Globus pallidus (tissue), 1 donor: ENCODE measurements at regions not wholly inside any gene's neighbourhood (a gene's known extent, or its start where the extent isn't known, plus 50 kb on each side); places are given as distances from the start of the nearest gene placed in this dataset.
A peak's percentile ranks its signal among the peaks of the same experiment; 100 is the strongest.

Source experiments
- DNase-seq: peaks from one replicate; pipeline ENCODE4 v3.0.0-alpha.2; 2015; ENCODE audit warnings: low spot score

DNA sequence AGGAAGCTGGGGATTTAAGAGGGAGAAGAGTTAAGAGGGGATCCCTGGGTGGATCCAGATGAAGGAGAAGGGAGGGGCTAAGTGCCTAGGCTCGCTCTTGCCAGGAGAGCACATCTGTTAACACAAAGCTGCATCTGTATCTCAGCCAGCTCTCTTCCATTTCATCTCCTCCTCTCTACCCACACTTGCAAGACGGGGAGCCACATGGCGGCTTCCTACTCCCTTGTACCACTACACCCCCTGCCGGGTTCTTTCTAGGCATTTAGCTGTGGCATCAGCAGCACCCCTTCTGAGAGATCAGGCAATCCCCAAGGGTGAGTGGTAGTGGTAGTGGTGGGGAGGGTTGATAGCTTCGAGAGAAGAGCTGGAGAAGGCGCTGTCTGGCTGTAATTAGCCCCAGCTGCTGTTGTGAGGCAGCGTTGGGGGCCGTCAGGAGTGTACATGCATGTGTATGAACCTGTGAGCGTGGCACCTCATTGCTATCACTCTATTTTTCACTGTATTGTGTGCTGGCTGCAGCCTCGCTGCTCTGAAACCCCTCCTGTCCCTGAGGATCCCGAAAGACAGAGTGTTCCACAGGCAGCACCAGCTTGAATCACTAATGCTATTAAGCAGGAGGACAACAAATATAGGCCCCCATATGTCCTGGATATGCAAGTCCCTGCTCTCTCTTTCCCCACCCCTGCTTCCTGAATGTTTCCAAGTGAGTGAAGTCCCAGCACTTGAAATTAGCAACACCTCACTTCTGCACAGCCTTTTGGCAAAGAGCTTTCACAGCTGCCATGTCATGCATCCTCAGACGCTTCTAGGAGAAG is 73.7 kb downstream of the RTL9 start:
- no peak for DNase-seq

DNA sequence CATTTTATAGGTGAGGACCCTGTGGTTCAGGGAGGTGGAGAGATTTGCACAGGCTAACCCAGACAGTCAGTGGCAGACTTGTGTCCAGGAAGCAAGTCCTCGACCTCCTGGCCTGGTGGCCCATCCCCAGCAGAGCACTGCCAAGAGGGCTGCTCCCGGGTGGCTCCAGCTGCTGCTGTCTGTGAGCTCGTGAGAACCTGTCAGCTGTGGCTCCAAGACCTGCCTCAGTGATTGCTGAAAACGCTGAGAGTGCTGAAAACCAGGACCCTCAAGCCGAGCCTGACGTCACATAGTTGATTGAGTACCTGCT is 74.2 kb downstream of the RTL9 start:
- no peak for DNase-seq

DNA sequence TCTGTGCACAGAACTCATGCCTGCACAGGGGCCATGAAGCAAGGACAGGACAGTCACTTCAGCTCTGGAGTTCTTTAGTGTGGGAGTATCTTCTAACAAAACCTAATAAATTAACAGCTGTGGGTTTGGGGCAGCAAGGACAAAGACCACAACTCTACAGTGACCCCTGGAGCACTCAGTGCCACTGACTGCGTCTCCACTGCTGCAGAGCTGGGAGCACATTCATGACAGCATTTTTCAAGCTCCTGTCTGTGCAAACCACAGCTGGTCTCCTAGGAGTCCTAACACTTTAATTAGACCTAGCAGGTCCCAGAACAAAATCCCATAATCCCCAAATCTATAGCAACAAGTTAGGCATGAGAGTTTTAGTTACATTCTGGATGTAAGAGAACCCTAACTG is 76.5 kb downstream of the RTL9 start:
- no peak for DNase-seq

DNA sequence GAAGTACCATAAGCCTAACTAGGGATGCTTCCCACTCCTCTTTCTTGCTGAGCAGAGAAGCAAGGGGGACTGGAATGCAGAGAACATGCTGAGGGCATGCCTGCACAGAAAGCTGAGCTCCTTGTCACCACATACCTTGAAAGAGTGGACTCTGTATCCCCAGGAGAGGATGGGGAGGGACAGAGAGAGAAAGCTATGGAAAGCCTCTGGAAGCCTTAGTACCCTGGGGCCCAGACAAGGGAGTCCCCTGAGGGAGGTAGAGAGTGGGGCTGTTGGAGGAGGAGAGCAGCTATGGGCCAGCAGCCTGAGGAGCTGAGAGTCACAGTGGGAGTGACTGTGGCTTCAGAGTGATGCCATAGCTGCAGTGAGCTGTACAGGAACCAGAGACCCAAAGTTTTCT is 77.9 kb downstream of the RTL9 start:
- no peak for DNase-seq

DNA sequence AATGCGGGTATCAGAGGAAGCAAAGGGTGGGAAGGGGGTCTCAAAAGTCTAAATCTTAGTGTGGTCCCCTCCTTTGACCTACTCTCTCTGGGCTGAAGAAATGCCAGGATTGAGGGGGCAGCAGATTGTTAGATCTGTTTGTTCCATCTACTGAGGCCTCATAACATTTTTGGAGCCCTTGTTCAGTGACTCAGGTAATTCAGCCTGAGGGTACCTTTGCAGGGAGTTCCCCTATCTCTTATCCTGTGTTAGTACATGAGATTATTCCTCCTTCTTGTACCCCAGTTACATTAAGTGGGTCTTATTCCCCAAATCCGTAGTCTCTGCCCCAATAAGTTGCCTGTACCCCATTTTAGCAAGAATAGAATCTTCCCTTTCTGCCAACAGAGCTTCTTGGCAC is 79.0 kb downstream of the RTL9 start:
- DNase-seq: no peak

DNA sequence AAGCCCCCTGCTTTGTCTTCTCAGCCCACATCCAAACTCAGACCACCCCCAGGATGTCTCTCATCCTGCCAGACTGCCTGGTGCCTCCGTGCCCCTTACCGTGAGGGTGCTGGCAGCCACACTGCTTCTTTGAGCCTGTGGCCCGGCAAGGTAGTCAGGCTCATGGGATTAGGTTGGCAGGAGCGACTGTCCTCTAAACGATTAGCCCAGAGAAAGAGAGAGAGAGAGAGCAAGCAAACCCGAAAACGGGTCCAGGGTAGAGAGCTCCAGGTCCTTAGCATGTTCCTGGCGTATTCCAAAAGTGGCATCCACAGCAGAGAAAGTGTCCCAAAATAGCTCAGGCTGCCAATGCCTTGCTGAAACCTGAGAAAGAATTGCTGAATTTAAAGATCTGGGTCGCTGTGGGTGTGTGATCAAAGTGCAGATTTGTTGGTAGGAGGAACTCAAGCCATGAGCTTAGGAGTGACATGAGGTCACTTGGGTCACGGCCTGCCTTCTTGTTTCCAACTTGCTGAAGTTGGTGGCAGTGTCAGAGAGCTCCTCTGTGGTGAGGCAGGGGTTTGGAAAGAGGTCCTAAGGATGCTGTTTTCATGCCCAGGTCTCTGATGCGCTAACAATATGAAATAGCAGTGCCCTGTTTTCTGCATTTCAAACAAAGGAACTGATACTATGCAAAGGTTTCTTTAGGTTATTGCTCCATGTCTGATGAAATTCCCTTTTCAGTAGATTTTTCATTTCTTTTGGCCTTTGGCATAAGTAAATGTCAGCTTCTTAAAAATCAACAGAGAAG is 81.6 kb downstream of the RTL9 start:
- no peak for DNase-seq

DNA sequence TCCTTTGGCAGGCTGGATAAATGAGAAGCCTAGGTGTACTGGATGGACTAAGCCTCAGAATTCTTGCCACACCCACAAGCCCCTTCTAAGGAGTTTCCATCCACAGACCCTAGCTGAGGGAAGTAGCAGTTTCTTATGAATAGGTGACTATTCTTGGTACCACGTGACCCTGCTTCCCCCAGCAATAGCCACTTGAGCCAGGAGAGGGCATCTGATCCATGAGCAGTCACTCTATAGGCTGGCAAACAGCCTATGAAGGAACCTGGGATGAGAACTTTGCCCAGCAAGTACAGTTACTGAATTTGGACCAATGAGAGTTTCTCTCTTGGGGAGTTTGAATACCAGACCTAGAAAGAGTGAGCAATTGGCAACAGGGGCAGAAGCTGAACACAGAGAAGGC is 84.0 kb downstream of the RTL9 start:
- no peak for DNase-seq

DNA sequence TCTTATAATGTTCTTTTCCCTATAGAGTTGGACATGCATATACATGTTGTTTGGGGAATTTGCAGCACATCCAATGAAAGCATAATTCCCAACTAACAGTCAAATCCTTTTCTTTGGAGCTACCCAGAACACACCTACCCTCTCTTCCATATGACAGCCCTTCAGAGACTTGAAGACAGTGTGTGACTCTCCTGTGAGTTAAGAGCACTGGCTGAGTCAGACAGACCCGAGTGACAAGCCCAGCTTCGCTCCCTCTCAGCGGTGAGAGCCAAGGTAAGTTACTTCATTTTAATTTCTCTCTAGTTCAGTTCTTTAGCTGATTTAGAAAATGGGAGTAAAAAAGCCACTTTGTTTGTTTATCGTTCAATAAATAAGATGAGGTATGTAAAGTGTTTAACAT is 86.3 kb downstream of the RTL9 start:
- no peak for DNase-seq

DNA sequence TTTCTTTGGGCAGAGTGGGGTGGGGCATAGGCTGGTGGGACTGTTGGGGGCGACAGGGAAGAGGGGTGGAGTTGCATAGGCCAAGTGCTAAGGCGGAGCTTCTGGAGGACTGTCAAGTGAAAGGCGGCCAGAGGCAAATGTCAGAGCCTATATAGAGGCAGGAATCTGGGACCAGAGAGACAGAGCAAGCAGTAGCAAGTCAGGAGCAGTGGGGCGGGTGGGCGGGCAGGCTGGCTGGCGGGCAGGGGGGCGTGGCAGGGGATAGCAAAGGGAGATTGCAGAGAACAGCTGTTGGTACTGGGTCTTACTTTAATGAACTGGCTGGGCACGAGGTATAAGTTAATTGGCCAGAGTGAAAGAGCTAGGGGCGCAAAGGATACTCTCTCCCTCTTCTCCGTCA is 89.8 kb downstream of the RTL9 start:
- no peak for DNase-seq

DNA sequence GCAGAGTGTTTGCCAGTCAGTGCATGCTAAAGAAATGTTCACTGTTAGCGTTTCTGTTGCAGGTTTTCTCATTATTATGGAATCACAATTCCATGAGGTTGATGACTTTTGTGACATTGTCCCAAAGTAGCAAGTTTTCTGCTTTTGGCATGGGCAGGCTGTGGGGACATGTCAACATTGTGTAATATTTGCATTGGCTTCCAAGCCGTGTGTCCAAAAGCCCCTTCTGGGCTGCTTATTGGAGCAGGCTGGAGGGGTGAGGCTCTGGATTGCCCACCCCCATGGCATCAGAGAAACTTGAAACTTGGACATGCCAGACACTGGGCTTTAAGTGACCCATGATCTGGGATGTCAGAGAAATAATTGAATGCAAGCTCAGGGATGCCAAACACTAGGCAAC is 90.7 kb downstream of the RTL9 start:
- no peak for DNase-seq

DNA sequence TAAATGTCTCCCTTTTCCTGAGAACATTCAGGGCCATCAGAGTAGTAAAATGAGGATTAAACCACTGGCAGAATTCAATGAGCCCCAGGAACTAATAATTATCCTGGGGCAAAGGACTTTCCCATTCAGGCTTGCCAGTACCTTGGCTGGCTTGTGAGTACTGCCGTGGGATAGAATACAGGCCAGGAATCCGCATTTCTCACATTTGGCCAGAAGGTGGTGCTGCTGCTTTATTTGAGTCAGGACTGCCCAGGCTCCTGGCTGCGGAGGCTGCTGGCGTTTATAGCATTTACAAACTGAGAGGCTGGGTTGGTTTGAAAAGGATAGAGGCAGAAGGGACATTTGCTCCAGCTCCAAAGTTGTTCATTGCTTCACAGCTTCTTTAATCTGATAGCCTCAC is 91.4 kb downstream of the RTL9 start:
- peak; percentile 70 for DNase-seq

DNA sequence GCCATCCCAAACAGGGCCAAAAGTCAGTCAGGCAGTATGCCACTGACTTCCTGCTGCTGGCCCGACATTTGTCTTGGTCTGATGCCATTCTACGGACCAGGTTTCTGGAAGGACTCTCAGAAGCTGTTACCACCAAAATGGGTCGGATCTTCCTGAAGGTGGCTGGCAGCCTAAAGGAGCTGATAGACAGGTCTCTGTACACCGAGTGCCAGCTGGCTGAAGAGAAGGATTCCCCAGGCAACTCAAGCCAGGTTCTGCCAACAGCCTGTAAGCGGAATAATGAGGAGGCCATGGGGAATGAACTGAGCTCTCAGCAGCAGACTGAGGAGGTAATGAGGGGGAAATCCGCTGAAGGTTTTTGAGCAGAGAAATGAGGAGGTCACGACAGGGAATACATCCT is 95.7 kb downstream of the RTL9 start:
- peak; percentile 15 for DNase-seq

DNA sequence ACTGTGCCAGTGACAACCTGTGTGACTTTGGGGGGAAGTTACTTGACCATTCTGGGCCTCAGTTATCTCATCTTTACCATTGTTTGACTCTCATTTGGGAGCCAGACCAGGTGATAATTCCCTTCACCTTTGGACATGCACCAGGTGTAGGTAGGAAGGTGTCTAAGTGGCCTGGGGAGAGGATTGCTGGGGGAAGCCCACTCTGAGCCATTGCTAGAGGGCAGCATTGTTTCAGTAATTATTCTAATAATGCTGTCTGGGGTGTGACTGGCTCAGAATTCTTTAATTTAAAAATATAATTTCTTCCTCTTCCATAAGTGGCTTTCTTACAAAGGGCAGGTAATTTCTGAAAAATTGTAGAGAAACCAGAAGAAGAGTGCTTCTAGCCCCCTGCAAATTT is 104.3 kb downstream of the RTL9 start:
- DNase-seq: no peak

DNA sequence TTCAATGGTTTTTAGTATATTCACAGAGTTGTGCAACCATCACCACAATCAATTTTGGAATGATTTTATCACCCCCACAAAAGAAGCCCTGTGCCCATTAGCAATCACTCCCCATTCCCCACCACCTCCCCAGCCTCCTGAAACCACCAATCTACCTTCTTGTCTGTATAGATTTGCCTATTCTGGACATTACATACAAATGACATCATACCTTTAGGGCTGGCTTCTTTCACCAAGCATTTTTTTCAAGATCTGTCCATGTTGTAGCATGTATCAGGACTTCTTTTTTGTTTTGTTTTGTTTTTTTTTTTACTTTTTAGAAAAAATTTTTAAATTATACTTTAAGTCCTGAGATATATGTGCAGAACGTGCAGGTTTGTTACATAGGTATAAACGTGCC is 108.1 kb downstream of the RTL9 start:
- DNase-seq: no peak

DNA sequence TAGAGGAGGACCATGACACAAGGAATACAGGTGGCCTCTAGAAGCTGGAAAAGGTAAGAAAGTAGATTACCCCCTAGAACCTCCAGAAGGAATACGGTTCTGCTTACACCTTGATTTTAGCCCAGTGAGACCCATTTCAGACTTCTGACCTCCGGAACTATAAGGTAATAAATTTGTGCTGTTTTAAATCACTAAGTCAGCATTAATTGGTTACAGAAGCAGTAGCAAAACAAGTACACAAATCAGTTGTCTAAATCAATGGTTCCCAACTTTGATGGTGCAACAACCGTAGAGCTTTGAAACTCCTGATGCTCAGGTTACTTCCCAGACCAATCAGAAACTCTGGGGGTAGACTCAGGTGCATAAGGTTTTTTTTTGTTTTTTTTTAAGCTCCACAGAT is 113.6 kb downstream of the RTL9 start:
- DNase-seq: no peak

DNA sequence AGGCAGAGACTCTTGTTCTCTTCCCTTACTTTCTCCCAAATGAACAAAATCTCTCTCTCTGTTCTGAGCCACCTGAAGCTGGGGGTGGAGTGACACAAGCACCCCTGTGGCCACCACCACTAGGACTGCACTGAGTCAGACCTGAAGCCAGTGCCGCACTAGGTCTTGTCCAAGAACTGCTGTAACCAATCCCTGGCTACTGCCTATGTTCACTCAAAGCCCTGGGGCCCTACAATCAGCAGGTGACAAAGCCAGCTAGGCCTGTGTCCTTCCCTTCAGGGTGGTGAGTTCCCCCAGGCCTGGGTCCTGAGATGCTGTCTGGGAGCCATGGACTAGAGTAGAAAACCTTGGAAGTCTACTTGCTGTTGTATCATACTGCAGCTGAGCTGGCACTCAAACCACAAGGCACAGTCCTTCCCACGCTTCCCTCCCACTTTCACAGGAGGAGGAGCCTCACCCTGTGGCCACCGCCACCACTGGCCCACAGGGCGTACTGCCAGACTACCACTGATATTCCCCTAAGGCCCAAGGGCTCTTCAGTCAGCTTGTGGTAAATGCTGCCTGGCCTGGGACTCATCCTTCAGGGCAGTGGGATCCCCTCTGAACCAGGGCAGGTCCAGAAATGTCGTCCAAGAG is 119.1 kb downstream of the RTL9 start:
- no peak for DNase-seq

DNA sequence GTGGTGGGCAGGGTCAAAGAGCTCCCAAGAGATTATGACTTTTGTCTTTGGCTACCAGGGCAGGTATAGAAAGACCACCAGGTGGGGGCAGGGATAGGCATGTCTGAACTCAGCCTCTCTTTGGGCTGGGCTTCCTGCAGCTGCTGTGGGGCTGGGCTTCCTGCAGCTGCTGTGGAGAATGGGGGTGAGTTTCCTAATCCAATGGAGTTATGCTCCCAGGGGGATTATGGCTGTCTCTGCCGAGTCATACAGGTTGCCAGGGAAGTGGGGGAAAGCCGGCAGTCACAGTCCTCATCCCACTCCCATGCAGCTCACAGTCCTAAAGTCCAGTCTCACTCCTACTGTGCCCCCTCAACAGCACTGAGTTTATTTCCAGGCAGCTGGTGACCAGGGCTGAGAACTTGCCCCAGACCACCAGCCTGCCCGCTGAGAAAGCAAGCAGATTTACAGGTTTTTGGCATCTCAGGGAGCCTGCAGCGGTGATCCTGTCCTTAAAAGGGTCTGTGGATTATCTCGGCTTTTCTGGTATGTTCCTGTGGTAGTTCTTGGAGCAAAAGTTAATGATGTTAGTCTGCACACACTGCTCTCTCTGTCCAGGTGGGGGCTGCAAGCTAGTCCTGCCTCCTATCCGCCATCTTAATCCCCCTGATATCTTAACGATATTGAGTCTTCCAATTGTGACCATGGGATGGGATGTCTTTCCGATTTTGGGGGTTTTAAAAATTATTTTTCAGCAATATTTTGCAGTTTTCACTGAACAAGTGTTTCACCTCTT is 133.4 kb downstream of the RTL9 start:
- no peak for DNase-seq

DNA sequence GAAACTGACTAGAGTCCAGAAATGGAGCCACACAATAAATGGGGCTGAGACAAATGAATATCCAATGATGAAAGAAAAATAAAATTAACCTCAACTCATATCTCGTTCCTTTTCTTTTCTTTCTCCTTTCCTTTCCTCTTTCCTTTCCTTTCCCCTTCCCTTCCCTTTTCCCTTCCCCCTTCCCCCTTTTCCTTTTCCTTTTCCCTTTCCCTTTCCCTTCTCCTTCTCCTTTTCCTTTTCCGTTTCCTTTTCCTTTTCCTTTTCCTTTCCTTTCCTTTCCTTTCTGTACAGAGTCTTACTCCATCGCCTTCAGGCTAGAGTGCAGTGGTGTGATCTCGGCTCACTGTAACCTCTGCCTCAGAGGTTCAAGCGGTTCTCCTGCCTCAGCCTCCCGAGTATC is 146.3 kb downstream of the RTL9 start:
- DNase-seq: no peak

DNA sequence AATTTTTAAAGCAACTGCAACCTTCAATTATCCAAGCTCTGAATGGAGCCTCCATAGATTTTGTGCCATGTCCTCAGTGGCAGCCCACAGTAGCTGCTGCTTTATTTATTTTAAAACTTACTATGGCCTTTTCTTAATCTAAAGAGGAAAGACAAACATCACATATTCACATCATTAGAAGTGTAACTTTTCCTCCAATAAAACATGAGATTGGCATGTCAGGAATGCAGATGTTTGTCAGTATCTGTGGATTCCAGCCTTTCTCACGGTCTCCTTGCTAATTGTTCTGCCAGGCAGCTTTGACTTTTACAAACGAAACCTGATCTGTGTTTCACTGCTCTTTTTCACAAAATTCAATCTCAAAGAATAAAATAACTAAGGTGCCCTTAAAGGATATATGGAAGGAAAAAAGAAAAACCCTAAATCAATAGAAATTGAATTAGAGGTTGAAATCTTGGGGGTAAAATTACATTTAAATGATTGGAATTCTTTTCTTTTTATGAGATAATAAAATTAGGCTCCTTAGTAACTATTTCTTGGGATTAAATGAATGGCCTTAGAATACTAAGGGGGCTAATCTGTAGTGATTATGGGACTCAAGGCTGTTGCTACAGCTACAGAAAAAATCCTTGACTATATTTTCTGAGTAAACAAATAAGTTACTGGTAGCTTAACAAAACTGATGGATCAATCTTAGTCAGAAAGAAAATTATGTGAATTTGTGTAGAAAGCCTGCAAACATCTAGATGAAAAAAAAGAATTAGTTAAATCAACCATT is 151.3 kb downstream of the RTL9 start:
- no peak for DNase-seq

DNA sequence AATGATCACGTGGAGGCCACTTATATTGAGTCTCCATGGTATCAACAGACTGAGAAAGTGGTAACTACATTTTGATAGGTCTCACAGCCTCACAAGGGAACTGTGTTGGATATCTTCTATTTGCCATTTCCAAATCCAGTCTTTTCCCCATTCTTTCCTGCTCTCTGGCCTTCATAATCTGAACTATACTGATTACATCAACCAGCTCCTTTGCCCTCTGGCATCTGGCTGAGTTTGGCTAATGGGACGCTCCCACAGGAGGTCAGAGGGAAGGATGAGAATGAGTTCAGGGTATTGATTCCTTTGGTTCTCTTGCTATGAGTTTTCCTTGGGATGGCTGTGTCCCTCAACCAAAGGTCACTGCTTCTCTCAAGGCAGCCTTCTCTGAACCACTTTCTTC is 152.6 kb downstream of the RTL9 start:
- DNase-seq: no peak

DNA sequence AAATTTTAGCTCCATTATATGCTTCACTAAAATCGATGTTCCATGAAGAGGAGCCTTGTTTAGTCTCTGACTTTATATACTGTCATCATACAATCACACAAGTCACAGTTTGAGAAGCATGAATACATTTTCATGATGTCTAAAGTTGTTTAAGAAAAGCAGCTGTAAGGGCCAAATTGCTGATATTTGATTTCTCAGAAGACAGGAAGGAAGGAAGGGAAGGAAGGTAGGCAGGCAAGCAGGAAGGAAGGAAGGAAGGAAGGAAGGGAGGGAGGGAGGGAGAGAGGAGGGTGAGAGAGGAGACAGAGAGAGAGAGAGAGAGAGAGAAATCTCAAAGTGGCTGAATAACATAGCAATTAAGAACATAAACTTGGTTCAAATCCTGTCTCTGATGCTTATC is 153.7 kb downstream of the RTL9 start:
- no peak for DNase-seq

DNA sequence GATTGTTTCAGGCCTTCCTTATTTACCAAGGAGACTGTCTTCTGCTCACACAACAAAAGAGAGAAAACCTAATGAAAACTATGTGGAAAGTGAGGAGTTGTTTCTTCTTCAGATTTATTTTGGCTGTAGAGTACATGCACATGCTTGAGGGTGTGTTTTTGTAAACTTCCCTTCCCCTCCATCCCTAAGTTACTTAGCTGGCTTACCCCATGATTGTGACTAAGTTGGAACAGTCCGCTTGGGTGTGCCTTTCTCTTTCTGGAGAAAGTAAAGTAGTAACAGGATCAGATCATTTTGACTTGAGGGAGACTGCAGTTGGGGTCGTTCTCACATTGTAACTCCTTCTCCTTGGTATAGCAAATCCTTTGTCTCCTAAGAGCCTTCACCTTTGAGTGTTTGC is 155.9 kb downstream of the RTL9 start:
- DNase-seq: no peak
